ENCODE measurements at regions not wholly inside any gene's neighbourhood (a gene's known extent, or its start where the extent isn't known, plus 50 kb on each side); places are given as distances from the start of the nearest gene placed in this dataset.

DNA sequence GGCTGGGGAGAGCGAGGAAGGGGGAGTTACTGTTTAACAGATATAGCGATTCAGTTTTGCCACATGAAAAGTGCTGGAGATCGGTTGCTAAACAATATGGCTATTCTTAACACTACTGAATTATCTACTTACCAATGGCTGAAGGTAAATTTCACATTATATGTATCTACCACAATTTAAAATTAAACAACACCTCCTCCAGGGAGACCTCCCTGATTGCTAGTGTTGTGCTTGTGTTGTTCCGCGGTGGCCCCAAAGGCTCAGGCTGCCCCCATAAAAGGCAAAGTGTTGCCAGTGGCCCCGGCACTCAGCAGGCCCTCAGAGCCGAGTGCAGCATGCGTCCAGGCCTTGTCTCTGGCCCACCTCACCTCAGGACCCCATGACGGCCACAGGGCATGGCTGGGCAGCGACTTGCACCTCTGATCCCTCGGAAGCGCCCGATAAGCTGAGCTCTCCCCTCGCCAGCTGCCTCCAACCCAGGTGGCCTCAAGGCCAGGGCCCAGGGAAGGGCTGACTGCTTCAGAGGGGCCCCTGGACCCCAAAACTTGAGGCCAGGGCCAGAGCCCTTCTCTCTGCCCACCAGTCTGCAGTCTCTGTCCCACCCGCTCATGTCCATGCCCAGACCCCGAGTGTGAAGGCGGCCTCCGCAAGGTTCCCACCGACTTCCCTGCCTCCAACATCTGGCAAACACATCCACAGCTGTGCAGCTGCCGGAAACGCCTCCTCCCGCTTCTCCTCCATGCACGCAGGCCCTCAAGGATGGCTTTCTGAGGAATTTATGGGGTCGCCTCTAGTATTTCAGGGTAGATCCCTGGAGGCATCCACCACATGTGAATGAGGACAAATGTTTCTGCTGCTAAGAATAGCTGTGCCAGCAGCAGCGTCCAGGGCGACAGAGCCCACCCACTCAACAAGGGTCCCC lies 60.0 kb downstream of the NCOR2 start:
- TF ChIP-seq, protein P1, sequence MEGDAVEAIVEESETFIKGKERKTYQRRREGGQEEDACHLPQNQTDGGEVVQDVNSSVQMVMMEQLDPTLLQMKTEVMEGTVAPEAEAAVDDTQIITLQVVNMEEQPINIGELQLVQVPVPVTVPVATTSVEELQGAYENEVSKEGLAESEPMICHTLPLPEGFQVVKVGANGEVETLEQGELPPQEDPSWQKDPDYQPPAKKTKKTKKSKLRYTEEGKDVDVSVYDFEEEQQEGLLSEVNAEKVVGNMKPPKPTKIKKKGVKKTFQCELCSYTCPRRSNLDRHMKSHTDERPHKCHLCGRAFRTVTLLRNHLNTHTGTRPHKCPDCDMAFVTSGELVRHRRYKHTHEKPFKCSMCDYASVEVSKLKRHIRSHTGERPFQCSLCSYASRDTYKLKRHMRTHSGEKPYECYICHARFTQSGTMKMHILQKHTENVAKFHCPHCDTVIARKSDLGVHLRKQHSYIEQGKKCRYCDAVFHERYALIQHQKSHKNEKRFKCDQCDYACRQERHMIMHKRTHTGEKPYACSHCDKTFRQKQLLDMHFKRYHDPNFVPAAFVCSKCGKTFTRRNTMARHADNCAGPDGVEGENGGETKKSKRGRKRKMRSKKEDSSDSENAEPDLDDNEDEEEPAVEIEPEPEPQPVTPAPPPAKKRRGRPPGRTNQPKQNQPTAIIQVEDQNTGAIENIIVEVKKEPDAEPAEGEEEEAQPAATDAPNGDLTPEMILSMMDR (IDR thresholded peaks at IDR 0.05) = no peak
- DNase-seq (ENCODE audit: low spot score) = no peak
- H3K4me3 ChIP-seq = no peak overlapping the region
- peak overlapping the region; percentile 56 to 81 for H3K27ac ChIP-seq

GRCh38 chr12:124506832-124507153 lies 60.6 kb downstream of the NCOR2 start:
- TF ChIP-seq, protein P1 (IDR thresholded peaks at IDR 0.05) = no peak
- H3K27ac ChIP-seq = peak overlapping the region; percentile 56 to 81
- H3K4me3 ChIP-seq = peak overlapping the region; percentile 27
- DNase-seq (ENCODE audit: low spot score) = no peak

DNA sequence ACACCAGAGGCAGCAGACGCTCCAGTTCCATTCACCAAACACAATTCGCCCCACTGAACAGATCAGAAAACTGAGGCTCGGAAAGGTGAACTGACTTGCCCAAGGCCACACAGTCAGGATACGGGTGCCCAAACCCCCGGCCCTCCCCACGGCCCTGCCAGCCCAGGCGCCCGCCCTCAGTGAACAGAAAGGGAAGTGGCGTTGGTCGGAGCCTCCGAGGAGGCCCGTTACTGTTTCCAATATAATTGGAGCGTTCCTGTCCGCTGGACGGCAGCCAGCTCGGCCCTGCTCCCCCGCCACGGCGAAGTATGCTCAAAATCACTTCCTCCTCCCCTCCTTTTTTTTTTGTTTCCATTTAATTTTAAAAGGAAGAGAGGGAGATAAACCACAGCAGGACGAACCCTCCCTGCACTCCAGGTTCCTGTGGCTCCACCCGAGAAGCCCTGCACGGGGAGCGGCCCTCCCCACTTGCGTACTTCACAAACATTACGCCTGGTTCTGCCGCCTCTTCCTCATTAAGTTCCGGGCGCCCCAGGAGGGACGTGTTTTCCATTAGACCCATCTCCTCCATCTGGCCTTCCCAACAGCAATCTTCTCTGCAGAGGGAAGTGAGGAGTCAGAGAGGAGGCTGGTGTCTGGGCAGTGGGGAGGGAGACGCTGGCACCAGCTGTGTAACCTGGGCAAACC lies 61.1 kb downstream of the NCOR2 start:
- TF ChIP-seq, protein P1 (IDR thresholded peaks at IDR 0.05) = no peak
- peak overlapping the region; percentile 27 for H3K4me3 ChIP-seq
- DNase-seq (ENCODE audit: low spot score) = no peak

GRCh38 chr12:124505001-124505818 lies 62.2 kb downstream of the NCOR2 start:
- DNase-seq (ENCODE audit: low spot score) = no peak
- H3K4me3 ChIP-seq = no peak overlapping the region
- TF ChIP-seq, protein P1 (IDR thresholded peaks at IDR 0.05) = no peak
- H3K27ac ChIP-seq = peak overlapping the region; percentile 56 to 81

More for the DNA sequence above, 61.1 kb downstream of the NCOR2 start:
- H3K27ac ChIP-seq = peak overlapping the region; percentile 56 to 81

- H3K4me3 ChIP-seq = no peak overlapping the region
- TF ChIP-seq, protein P1 (IDR thresholded peaks at IDR 0.05) = no peak
- no peak for DNase-seq (ENCODE audit: low spot score)
- H3K27ac ChIP-seq = no peak overlapping the region
Observed at GRCh38 chr12:124504273-124505000, 63.0 kb downstream of the NCOR2 start.

DNA sequence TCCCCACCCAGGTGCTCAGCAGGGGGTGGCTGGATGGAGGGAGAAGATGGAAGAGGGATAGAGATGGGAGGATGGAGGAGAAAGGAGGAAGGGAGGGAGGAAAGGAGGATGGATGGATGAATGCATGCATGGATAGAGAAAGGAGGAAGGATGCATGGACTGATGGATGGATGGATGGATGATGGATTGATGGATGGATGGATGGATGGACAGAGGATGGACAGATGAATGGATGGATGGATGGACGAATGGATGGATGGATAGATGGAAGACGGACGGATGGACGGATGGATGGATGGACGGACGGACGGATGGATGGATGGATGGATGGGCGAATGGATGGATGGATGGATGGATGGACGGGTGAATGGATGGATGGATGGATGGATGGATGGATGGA lies 64.1 kb downstream of the NCOR2 start:
- DNase-seq (ENCODE audit: low spot score) = no peak
- H3K27ac ChIP-seq = no peak overlapping the region
- no peak overlapping the region for H3K4me3 ChIP-seq
- TF ChIP-seq, protein P1 (IDR thresholded peaks at IDR 0.05) = no peak

Data from coronary artery (tissue), 2 donors.